ENCODE measurements at regions not wholly inside any gene's neighbourhood (a gene's known extent, or its start where the extent isn't known, plus 50 kb on each side); places are given as distances from the start of the nearest gene placed in this dataset.

- DNase-seq: no peak
Observed at GRCh38 chr4:181424362-181425016, 818.7 kb upstream of the TENM3 start.

GRCh38 chr4:181427076-181427475 lies 816.1 kb upstream of the TENM3 start:
- no peak for DNase-seq

GRCh38 chr4:181431006-181431405 lies 812.2 kb upstream of the TENM3 start:
- DNase-seq: no peak

GRCh38 chr4:181431661-181432060 lies 811.5 kb upstream of the TENM3 start:
- DNase-seq: no peak

- DNase-seq: no peak
Observed at GRCh38 chr4:181432335-181432734, 810.9 kb upstream of the TENM3 start.

GRCh38 chr4:181437895-181438294 lies 805.3 kb upstream of the TENM3 start:
- no peak for DNase-seq

GRCh38 chr4:181438641-181439040 lies 804.6 kb upstream of the TENM3 start:
- DNase-seq: no peak

- DNase-seq: no peak
Observed at GRCh38 chr4:181443021-181443420, 800.2 kb upstream of the TENM3 start.

DNA sequence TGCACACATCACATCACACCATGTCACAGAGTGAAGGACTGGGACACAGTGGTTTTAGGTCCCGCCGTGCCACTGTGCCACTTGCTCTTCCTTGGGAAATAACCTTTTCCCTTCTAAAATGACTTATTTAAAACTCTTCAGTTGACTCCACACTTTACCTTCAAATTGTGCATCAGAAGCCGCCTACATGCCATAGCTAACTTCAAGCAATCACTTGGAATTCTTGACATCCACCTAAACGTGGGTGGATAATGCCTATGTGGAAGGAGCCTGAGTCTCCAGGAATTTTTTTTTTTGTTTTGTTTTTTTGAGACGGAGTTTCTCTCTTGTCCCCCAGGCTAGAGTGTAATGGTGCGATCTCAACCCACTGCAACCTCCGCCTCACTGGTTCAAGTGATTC lies 777.4 kb upstream of the TENM3 start:
- DNase-seq: no peak

DNA sequence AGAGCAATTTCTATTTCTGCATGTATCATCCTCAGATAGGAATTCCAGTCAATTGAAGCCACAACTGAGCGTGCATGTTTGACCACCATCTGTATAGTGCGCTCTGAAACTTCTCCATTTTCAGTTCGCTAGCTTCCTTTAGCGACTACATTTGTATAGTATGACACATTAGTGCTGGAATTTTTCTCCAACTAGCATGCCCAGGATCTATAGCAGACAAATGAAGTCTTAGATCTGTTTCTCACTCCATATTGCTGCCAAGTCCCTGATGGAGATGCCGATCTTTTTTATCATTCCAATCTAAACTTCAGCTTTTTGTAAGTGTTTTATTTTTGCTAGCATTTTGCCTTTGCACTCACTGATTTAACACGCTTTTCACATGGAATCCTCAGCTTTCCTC lies 774.8 kb upstream of the TENM3 start:
- DNase-seq: no peak

DNA sequence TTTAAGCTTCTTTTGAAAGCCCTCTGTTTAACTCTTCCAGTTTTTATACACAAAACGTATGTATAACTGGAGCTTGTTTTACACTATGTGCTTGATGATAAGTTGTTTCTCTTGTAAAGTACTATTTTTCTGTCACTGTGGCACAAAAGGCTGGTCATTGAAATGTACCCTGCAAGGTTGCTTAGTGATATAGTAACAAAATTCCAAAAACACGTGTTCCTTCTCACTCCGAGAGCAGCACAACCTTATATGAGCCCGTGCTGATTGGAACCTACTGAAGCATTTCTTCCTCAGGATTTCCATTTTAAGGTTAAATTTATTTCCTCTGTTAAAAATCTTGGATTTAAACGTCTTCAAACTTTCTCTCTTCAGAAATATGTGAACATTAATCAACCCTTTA lies 772.9 kb upstream of the TENM3 start:
- no peak for DNase-seq

GRCh38 chr4:181475359-181475758 lies 767.8 kb upstream of the TENM3 start:
- no peak for DNase-seq

- DNase-seq: no peak
Observed at GRCh38 chr4:181475781-181476507, 767.3 kb upstream of the TENM3 start.

- DNase-seq: no peak
Observed at GRCh38 chr4:181476508-181476890, 766.7 kb upstream of the TENM3 start.

DNA sequence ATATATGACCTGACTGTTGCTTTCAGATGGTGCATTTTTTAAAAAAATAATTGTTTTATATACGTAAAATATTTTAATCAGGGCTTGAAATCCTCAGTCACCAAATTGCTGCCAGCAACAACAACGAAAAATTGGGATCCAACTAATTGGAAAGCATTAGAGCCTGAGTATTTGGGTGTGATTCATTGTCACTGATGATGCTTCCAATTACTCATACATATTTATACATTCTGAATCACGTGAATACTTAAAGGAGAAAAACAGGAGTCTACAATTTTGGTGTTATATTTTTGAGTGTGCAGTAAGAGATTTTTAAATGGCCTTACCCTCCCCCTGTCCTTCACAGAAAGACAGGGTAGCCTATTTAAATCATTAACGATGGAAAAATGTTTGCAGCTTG lies 765.6 kb upstream of the TENM3 start:
- no peak for DNase-seq

GRCh38 chr4:181478656-181479055 lies 764.5 kb upstream of the TENM3 start:
- DNase-seq: no peak

DNA sequence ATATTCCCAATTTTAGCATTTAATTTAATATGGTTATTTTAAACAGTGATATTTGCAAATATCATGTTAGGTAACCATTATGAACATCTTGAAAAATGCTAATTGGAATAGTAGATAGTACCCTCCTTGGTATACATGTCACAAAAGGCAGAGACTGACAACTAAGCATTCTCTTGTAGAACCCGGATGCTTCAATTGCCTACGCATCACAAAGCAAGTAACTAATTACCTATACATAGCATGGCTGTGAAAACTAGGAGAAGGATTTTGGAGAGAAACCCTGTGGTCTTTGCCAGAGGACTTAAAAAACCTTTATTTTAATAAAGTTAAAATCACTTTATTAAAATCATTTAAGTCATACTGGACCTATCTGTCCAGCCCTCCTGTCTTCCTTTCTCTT lies 764.1 kb upstream of the TENM3 start:
- no peak for DNase-seq

DNA sequence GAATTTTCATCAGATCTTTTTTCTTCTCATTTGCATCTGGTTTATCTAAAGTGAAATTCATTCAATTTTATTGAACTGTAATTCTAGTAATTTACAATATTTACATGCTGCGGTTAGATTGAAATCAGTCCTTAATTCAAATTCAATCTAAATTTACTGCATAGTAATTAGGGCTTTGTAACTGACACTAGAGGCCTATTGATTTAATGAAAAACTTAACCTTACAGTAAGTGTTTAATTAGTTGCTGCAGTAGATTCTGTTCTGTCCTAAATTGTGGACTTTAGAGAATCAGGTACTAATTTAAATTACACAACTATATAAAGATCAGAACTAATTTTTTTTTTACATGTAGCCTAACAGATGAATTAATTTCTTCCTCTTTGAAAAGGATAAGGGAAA lies 758.8 kb upstream of the TENM3 start:
- no peak for DNase-seq

DNA sequence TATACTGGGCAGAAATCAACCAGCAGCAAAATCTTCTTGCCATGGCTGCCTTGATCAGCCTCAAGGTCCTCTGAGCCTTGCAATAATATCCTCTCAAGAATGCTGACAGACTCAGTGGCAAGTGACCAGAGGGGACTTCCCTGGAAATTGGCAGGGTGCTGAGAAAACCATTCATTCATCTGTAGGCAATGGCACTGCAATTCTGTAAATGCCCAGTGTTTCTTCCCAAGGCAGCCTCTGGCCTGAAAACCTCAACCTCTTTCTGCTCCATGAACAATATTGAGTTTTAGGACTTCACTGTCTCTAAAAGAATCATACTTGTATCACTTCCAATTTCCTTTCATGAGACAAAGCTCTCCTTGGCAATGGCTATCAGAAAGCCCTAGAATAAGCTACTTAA lies 754.3 kb upstream of the TENM3 start:
- DNase-seq: no peak

DNA sequence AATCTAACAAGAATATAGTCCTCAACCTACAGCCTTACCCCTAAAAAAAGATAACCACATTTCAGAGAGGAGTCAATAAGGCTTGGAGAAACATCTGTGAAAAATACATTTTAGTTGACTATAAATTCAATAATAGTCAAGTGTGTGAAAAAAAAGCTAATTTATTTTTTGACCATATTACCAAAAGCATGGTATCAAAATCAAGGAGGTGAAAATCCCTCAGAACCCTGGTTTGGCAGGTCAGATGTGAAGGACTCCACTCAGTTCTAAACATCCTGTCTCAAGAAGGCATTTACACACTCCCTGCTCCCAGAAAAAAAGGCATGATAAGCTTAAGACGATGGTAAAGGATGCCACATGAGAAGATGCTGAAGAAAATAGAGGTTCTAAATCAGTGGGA lies 745.1 kb upstream of the TENM3 start:
- no peak for DNase-seq

DNA sequence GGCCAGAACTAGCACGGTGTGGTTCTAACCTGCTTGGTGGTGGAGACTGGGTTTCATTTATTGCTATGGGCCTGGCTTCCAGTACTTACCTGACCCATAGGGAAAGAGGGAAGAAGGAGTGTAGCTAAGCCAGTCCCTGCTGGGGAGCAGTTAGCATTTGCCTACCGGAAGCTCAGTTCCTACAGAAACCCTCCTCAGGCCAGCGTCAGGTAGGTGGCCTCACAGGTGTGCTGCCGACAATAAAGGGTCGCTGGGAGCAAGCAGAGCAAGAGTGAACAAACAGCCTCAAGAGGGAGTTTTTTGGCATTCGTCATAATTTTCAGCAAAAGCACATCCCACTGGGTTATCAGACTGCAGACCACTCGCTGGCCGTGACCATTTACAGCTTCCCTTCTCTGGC lies 740.6 kb upstream of the TENM3 start:
- no peak for DNase-seq

DNA sequence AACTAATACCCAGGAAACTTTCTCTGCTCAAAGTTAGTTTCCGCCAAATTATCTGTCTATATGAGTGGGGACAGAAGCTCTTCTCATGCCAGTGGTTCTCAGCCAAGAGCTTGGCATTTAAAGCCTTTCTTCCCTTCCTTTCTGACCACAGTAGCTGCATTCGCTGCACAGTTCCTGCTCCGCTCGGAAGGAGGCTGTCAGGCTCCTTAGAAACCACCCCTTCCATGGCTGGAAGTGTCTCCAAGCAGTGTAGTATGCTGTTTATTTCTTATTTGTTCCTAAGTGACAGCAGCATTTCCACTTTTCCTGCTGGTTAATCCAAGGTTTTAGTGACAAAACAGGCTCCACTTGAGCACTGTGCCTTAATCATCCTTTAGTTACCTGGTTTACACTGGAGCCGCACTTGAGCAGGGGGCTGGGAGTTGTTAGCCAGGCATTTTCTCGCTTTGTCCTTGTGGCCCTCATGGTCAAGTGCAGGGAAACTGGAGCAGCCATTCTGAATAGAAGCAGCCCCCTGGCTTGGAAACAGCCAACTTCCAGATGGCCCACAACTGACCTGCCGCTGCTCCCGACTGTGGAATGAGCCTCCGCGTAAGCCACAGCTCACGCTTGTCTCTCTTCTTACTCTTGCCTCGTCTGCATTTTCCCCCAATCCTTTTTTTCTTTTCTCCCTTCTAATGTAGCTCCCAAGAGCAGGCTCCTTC lies 739.4 kb upstream of the TENM3 start:
- no peak for DNase-seq

DNA sequence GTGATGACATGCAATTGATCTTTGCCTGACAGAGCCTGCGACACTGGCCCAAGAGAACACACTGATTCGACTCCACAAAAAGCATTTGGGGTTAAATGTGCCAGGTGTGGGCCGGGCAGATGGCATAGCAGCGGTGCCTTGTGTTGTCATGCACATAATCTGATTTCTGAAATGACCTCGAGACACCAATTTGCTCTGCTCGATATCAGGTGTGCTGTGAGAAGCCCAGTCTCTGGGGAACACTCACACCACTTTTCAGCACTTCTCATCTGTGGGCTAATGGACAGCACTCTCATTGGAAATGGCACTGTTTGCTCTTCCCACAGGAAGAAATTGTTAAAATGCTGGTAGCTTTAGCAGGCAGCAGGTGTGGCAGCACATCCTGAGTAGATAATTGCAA lies 738.3 kb upstream of the TENM3 start:
- DNase-seq: no peak

GRCh38 chr4:181507180-181507835 lies 735.9 kb upstream of the TENM3 start:
- no peak for DNase-seq
